Neural cell (in vitro differentiated cells): ENCODE measurements at regions not wholly inside any gene's neighbourhood (a gene's known extent, or its start where the extent isn't known, plus 50 kb on each side); places are given as distances from the start of the nearest gene placed in this dataset.

ENCODE experiments used
- H2AFZ ChIP-seq: fragments of 200-600, 300-800 bp; sonication (generic), shearing (Covaris generic); 2 replicates; pipeline ENCODE4 v1.6.0; 2014; ENCODE audit warnings: low read depth, mild to moderate bottlenecking, antibody characterized with exemption, low read length, moderate library complexity
- H3F3A ChIP-seq: fragments of 200-600 bp; shearing (Covaris generic); 2 replicates; pipeline ENCODE4 v1.6.1; 2016; ENCODE audit warnings: mild to moderate bottlenecking, moderate library complexity, mixed read lengths, antibody characterized with exemption, low read length; ENCODE audit not compliant: insufficient read depth, poor library complexity, severe bottlenecking
- H3K27ac ChIP-seq: fragments of 200-600, 300-800 bp; sonication (generic), shearing (Covaris generic); 2 replicates; pipeline ENCODE4 v1.5.1; 2014; ENCODE audit warnings: mild to moderate bottlenecking, low read length, moderate library complexity
- H3K27me3 ChIP-seq: fragments of 300-800, 200-600 bp; sonication (generic), shearing (Covaris generic); 2 replicates; pipeline ENCODE4 v1.6.0; 2014; ENCODE audit warnings: mild to moderate bottlenecking, low read depth, low read length, moderate library complexity; ENCODE audit not compliant: insufficient read depth
- H3K36me3 ChIP-seq: fragments of 300-800, 200-600 bp; sonication (generic), shearing (Covaris generic); 2 replicates; pipeline ENCODE4 v1.5.1; 2014; ENCODE audit warnings: mild to moderate bottlenecking, antibody characterized with exemption, low read length, moderate library complexity; ENCODE audit not compliant: insufficient read depth
- H3K4me2 ChIP-seq: fragments of 300-800, 200-600 bp; sonication (generic), shearing (Covaris generic); 2 replicates; pipeline ENCODE4 v1.6.0; 2014; ENCODE audit warnings: mild to moderate bottlenecking, low read length
- H3K4me3 ChIP-seq: fragments of 300-800, 200-600 bp; sonication (generic), shearing (Covaris generic); 2 replicates; pipeline ENCODE4 v1.5.1; 2014; ENCODE audit warnings: mild to moderate bottlenecking, low read length, moderate library complexity
- H3K79me2 ChIP-seq: fragments of 200-600 bp; shearing (Covaris generic); replicated peaks from 2 replicates; pipeline ENCODE4 v1.6.0; 2014; ENCODE audit warnings: mild to moderate bottlenecking, low read length, moderate library complexity; ENCODE audit not compliant: insufficient read depth
- H3K9ac ChIP-seq: fragments of 300-800, 200-600 bp; sonication (generic), shearing (Covaris generic); 2 replicates; pipeline ENCODE4 v1.6.1; 2016; ENCODE audit warnings: mild to moderate bottlenecking, low read length, mixed read lengths
- H3K9me2 ChIP-seq: fragments of 200-600 bp; shearing (Covaris generic); 2 replicates; pipeline ENCODE4 v1.6.1; 2016; ENCODE audit warnings: mild to moderate bottlenecking, low read length, mixed read lengths; ENCODE audit not compliant: insufficient read depth
- H3K9me3 ChIP-seq: fragments of 200-600, 300-800 bp; sonication (generic), shearing (Covaris generic); 2 replicates; pipeline ENCODE4 v1.6.1; 2016; ENCODE audit warnings: mild to moderate bottlenecking, mixed run types, low read length, moderate library complexity, mixed read lengths
- H4K20me1 ChIP-seq: fragments of 200-600 bp; shearing (Covaris generic); 2 replicates; pipeline ENCODE4 v1.6.1; 2016; ENCODE audit warnings: mild to moderate bottlenecking, mixed run types; ENCODE audit not compliant: insufficient read depth
- EP300 ChIP-seq: fragments of 450-650 bp; conservative IDR thresholded peaks from 2 replicates; pipeline ENCODE4 v1.6.1; 2014; ENCODE audit warnings: antibody characterized with exemption, mild to moderate bottlenecking, moderate library complexity; ENCODE audit not compliant: poor library complexity, severe bottlenecking
- EZH2 ChIP-seq: fragments of 200-600, 300-800 bp; shearing (Covaris generic), sonication (generic); IDR thresholded peaks from 2 replicates; pipeline ENCODE4 v1.6.1; 2014; ENCODE audit warnings: antibody characterized with exemption, low read length, borderline replicate concordance, mild to moderate bottlenecking; ENCODE audit not compliant: insufficient read depth, poor library complexity, severe bottlenecking
- MXI1 ChIP-seq: fragments of 450-650 bp; conservative IDR thresholded peaks from 2 replicates; pipeline ENCODE4 v1.6.1; 2014; ENCODE audit warnings: antibody characterized with exemption, mild to moderate bottlenecking; ENCODE audit not compliant: poor library complexity, severe bottlenecking
- POLR2AphosphoS5 ChIP-seq: IDR thresholded peaks from 2 replicates; pipeline ENCODE4 v1.6.1; 2012
- RAD21 ChIP-seq: fragments of 450-650 bp; conservative IDR thresholded peaks from 2 replicates; pipeline ENCODE4 v1.6.1; 2014; ENCODE audit warnings: antibody characterized with exemption, mild to moderate bottlenecking, moderate library complexity
- REST ChIP-seq: IDR thresholded peaks from 2 replicates; pipeline ENCODE4 v1.6.1; 2012; ENCODE audit warnings: borderline replicate concordance
- SMC3 ChIP-seq: fragments of 450-650 bp; conservative IDR thresholded peaks from 2 replicates; pipeline ENCODE4 v1.6.1; 2014; ENCODE audit warnings: antibody characterized with exemption, mild to moderate bottlenecking, moderate library complexity; ENCODE audit not compliant: poor library complexity
- TAF1 ChIP-seq: IDR thresholded peaks from 2 replicates; pipeline ENCODE4 v1.6.1; 2012; ENCODE audit warnings: low read depth
- TF ChIP-seq, protein P1 (sequence below): fragments of 450-650 bp; IDR thresholded peaks from 2 replicates; pipeline ENCODE4 v1.5.1; 2014; ENCODE audit warnings: antibody characterized with exemption, mild to moderate bottlenecking, moderate library complexity; ENCODE audit not compliant: poor library complexity, severe bottlenecking

DNA sequence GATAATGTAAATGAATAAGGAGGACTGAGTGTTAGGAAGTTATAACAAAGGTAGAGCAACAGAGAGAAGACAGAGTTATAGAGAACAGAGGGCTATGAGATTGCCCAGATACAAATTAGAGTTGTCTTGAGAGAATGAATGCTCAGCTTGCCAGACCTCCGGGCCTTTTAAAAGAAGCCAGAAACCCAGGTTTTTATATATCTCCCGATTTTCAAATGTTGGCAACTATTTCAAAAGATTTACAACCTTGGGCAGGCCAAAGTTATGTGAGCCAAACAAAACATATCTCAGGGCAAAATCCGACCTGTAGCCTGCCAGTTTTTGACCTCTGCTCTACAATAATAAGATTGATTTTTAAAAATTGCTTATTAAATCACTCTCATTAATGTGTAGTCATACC is 573.1 kb upstream of the SLC10A2 start:
- Histone ChIP-seq H3K36me3 (no peaks in the 10 kb centered on the region), H3K4me2 (no peak overlapping the region), H3K9me2 (no peaks in the 10 kb centered on the region), H3K4me3 (no peak overlapping the region), H3F3A (no peaks in the 10 kb centered on the region), H3K27me3 (no peaks in the 10 kb centered on the region), H2AFZ (no peak overlapping the region), H3K9me3 (no peaks in the 10 kb centered on the region), H3K79me2 (no peaks in the 10 kb centered on the region), H3K27ac (no peak overlapping the region), H3K9ac (no peak overlapping the region), H4K20me1 (no peaks in the 10 kb centered on the region)
- TF ChIP-seq POLR2AphosphoS5: no peak
- TF ChIP-seq EZH2: no peak
- TF ChIP-seq RAD21: no peak
- no peak for TF ChIP-seq TAF1
- no peak for TF ChIP-seq MXI1
- no peak for TF ChIP-seq SMC3
- no peak for TF ChIP-seq EP300
- TF ChIP-seq, protein P1, sequence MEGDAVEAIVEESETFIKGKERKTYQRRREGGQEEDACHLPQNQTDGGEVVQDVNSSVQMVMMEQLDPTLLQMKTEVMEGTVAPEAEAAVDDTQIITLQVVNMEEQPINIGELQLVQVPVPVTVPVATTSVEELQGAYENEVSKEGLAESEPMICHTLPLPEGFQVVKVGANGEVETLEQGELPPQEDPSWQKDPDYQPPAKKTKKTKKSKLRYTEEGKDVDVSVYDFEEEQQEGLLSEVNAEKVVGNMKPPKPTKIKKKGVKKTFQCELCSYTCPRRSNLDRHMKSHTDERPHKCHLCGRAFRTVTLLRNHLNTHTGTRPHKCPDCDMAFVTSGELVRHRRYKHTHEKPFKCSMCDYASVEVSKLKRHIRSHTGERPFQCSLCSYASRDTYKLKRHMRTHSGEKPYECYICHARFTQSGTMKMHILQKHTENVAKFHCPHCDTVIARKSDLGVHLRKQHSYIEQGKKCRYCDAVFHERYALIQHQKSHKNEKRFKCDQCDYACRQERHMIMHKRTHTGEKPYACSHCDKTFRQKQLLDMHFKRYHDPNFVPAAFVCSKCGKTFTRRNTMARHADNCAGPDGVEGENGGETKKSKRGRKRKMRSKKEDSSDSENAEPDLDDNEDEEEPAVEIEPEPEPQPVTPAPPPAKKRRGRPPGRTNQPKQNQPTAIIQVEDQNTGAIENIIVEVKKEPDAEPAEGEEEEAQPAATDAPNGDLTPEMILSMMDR: no peak

- H3K9ac ChIP-seq: no peak overlapping the region
- H3K4me3 ChIP-seq: no peak overlapping the region
- H3K9me2 ChIP-seq: no peaks in the 10 kb centered on the region
- H3K36me3 ChIP-seq: no peaks in the 10 kb centered on the region
- H3F3A ChIP-seq: no peaks in the 10 kb centered on the region
- no peak overlapping the region for H2AFZ ChIP-seq
- H4K20me1 ChIP-seq: no peaks in the 10 kb centered on the region
- no peaks in the 10 kb centered on the region for H3K27me3 ChIP-seq
- H3K4me2 ChIP-seq: no peak overlapping the region
- TF ChIP-seq EP300 (no peak), MXI1 (no peak), SMC3 (no peak), EZH2 (no peak), TAF1 (no peak), POLR2AphosphoS5 (no peak), REST (no peak), RAD21 (no peak)
- TF ChIP-seq, protein P1: no peak
- H3K27ac ChIP-seq: no peak overlapping the region
- no peaks in the 10 kb centered on the region for H3K79me2 ChIP-seq
- H3K9me3 ChIP-seq: no peaks in the 10 kb centered on the region
These were observed 572.5 kb upstream of the SLC10A2 start for GRCh38 chr13:103638706-103639105.
